Endodermal cell (in vitro differentiated cells): ENCODE measurements at regions not wholly inside any gene's neighbourhood (a gene's known extent, or its start where the extent isn't known, plus 50 kb on each side); places are given as distances from the start of the nearest gene placed in this dataset.

ENCODE experiments used
- DNase-seq: peaks from one replicate; pipeline ENCODE4 v3.0.0-alpha.2; 2017
- H3K27ac ChIP-seq: 2 replicates; pipeline ENCODE4 v1.5.1; 2013; ENCODE audit warnings: mild to moderate bottlenecking, low read depth, low read length, moderate library complexity
- H3K27me3 ChIP-seq: 2 replicates; pipeline ENCODE4 v1.6.1; 2013; ENCODE audit warnings: mild to moderate bottlenecking, low read length, moderate library complexity; ENCODE audit not compliant: insufficient read depth, control insufficient read depth, poor library complexity, severe bottlenecking
- H3K36me3 ChIP-seq: 2 replicates; pipeline ENCODE4 v1.7.0; 2013; ENCODE audit warnings: mild to moderate bottlenecking, low read length, moderate library complexity; ENCODE audit not compliant: control insufficient read depth, insufficient read depth
- H3K4me1 ChIP-seq: one replicate; pipeline ENCODE4 v1.7.0; 2013; ENCODE audit warnings: low read length; ENCODE audit not compliant: control insufficient read depth, insufficient read depth
- H3K4me3 ChIP-seq: 2 replicates; pipeline ENCODE4 v1.5.1; 2013; ENCODE audit warnings: mild to moderate bottlenecking, low read length, moderate library complexity
- H3K9ac ChIP-seq: 2 replicates; pipeline ENCODE4 v1.6.1; 2013; ENCODE audit warnings: mild to moderate bottlenecking, low read length, moderate library complexity; ENCODE audit not compliant: poor library complexity, severe bottlenecking; ENCODE audit errors: extremely low read depth
- H3K9me3 ChIP-seq: 2 replicates; pipeline ENCODE4 v1.6.1; 2013; ENCODE audit warnings: mild to moderate bottlenecking, low read length, moderate library complexity; ENCODE audit not compliant: control insufficient read depth
- H3K27ac Mint-ChIP-seq: 2 replicates; pipeline ENCODE4 v1.8.0; 2020; ENCODE audit warnings: mixed read lengths
- H3K27me3 Mint-ChIP-seq: 2 replicates; pipeline ENCODE4 v1.8.0; 2021; ENCODE audit warnings: mild to moderate bottlenecking, mixed read lengths; ENCODE audit not compliant: insufficient read depth
- H3K36me3 Mint-ChIP-seq: 2 replicates; pipeline ENCODE4 v1.8.0; 2020; ENCODE audit warnings: low read depth, mixed read lengths
- H3K4me1 Mint-ChIP-seq: 2 replicates; pipeline ENCODE4 v1.8.0; 2020; ENCODE audit warnings: mixed read lengths
- H3K4me3 Mint-ChIP-seq: 2 replicates; pipeline ENCODE4 v1.8.0; 2020; ENCODE audit warnings: mild to moderate bottlenecking, moderate library complexity, mixed read lengths
- H3K9me3 Mint-ChIP-seq: 2 replicates; pipeline ENCODE4 v1.8.0; 2020; ENCODE audit warnings: mild to moderate bottlenecking, mixed read lengths
- WGBS, 2 experiments: methylation state at CpG; one replicate each; pipeline versions ENCODE4 v1.1.5 to v1.1.7; 2013; ENCODE audit warnings: missing lambda C conversion rate in 2 of 2, mixed read lengths in 1 of 2; ENCODE audit not compliant: insufficient coverage in 1 of 2, insufficient read length in 1 of 2; 5-methylcytosine and 5-hydroxymethylcytosine counted together
- TF ChIP-seq, protein P1 (sequence below): fragments of 200-600 bp; sonication (generic); conservative IDR thresholded peaks from 2 replicates; pipeline ENCODE4 v1.5.0; 2021; ENCODE audit warnings: antibody characterized with exemption, mild to moderate bottlenecking

DNA sequence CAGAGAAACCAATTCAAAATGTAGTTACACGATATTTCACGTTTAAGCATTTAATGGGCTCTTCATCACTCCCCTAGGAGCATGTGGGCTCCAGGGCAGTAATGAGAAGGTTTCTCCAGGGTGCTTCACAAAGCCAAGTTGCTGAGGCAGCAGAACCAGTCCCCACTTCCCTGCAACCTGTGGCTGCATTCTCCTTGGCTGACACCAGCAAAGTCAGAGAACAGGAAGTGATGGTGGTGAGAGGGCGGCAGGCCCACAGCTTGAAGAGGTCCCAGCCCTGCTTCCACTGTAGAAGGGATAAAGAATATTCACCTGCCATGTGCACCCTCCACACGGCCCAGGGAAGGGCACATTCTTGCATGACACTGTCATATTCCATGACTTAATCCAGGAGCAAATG lies 133.2 kb downstream of the CBLN1 start:
- Histone ChIP-seq H3K9me3 (no peaks in the 10 kb centered on the region), H3K27me3 (peaks cover 10% of the 10 kb centered on the region), H3K4me1 (no peaks in the 10 kb centered on the region), H3K9ac (no peak overlapping the region), H3K4me3 (no peak overlapping the region), H3K27ac (no peak overlapping the region), H3K36me3 (no peaks in the 10 kb centered on the region)
- Mint-ChIP-seq H3K27ac (no peak overlapping the region), H3K4me3 (no peak overlapping the region), H3K9me3 (no peaks in the 10 kb centered on the region), H3K4me1 (no peaks in the 10 kb centered on the region), H3K27me3 (peaks cover 6% of the 10 kb centered on the region), H3K36me3 (no peaks in the 10 kb centered on the region)
- TF ChIP-seq, protein P1, sequence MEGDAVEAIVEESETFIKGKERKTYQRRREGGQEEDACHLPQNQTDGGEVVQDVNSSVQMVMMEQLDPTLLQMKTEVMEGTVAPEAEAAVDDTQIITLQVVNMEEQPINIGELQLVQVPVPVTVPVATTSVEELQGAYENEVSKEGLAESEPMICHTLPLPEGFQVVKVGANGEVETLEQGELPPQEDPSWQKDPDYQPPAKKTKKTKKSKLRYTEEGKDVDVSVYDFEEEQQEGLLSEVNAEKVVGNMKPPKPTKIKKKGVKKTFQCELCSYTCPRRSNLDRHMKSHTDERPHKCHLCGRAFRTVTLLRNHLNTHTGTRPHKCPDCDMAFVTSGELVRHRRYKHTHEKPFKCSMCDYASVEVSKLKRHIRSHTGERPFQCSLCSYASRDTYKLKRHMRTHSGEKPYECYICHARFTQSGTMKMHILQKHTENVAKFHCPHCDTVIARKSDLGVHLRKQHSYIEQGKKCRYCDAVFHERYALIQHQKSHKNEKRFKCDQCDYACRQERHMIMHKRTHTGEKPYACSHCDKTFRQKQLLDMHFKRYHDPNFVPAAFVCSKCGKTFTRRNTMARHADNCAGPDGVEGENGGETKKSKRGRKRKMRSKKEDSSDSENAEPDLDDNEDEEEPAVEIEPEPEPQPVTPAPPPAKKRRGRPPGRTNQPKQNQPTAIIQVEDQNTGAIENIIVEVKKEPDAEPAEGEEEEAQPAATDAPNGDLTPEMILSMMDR = no peak
- no peak for DNase-seq
- 85 to 86% methylated on average over 4 of the region's 4 CpGs for WGBS, 2 experiments

DNA sequence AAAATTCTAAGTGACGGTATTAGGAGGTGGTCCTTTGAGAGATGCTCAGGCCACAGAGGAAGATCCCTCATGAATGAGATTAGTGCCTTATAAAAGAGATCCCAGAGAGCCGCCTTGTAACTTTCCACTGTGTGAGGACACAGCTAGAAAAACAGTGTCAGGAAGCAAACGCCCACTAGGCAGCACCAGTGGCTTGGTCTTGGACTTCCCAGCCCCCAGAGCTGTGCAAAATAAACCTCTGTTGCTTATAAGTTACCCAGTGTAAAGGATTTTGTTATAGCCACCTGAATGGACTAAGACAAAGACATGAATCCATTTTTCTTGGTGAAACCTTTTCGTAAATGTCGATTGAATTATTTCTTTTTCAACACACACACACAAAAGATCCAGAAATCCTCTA lies 141.0 kb downstream of the CBLN1 start:
- Mint-ChIP-seq H3K36me3 (no peaks in the 10 kb centered on the region), H3K4me3 (no peak overlapping the region), H3K27me3 (peaks cover 13% of the 10 kb centered on the region), H3K27ac (no peak overlapping the region), H3K9me3 (peaks cover 9% of the 10 kb centered on the region), H3K4me1 (peaks cover 3% of the 10 kb centered on the region)
- Histone ChIP-seq H3K27ac (no peak overlapping the region), H3K27me3 (peaks cover 12% of the 10 kb centered on the region), H3K4me3 (no peak overlapping the region), H3K36me3 (no peaks in the 10 kb centered on the region), H3K9me3 (peaks cover 5% of the 10 kb centered on the region), H3K4me1 (no peaks in the 10 kb centered on the region), H3K9ac (no peak overlapping the region)
- DNase-seq = no peak
- WGBS, 2 experiments = 71 to 87% methylated on average over 2 to 5 of the region's 5 CpGs
- TF ChIP-seq, protein P1 = no peak

DNA sequence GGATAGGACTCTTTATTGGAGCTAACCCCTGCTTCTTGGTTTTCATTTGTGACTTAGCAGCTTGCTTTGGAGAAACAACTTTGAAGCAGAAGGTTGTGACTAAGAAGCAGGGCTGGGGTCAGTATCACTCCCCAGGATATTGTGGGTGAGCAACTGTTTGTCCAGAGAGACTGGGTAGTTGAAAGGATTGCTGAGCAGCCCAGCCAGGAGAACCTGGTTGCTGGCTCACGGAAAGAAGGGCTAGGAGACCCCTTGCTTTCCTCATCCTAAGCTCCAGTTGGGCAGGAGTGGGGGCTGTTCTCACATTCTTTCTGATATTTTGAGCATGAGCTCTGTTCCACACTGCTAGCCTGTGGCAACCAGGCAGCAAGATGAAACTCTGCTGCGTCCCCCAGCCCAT lies 151.2 kb downstream of the CBLN1 start:
- Histone ChIP-seq H3K9ac (no peak overlapping the region), H3K4me1 (no peaks in the 10 kb centered on the region), H3K27ac (no peak overlapping the region), H3K4me3 (no peak overlapping the region), H3K36me3 (no peaks in the 10 kb centered on the region), H3K9me3 (no peaks in the 10 kb centered on the region), H3K27me3 (peaks cover 11% of the 10 kb centered on the region)
- DNase-seq = no peak
- TF ChIP-seq, protein P1 = no peak
- no peak overlapping the region for H3K27ac Mint-ChIP-seq
- H3K9me3 Mint-ChIP-seq = no peaks in the 10 kb centered on the region
- H3K4me1 Mint-ChIP-seq = peaks cover 3% of the 10 kb centered on the region
- H3K4me3 Mint-ChIP-seq = no peak overlapping the region
- H3K36me3 Mint-ChIP-seq = no peaks in the 10 kb centered on the region
- peaks cover 14% of the 10 kb centered on the region for H3K27me3 Mint-ChIP-seq
- 89% methylated on average over 2 of the region's 2 CpGs; no CpG with 5 or more reads in 1 of the 2 experiments for WGBS, 2 experiments
